ENCODE measurements at regions not wholly inside any gene's neighbourhood (a gene's known extent, or its start where the extent isn't known, plus 50 kb on each side); places are given as distances from the start of the nearest gene placed in this dataset.
A peak's percentile ranks its signal among the peaks of the same experiment; 100 is the strongest.
"Not testable (repeated sequence)": the region's sequence is repeated elsewhere in the genome, so short reads cannot be mapped to it uniquely, and the experiment has no call there.

DNA sequence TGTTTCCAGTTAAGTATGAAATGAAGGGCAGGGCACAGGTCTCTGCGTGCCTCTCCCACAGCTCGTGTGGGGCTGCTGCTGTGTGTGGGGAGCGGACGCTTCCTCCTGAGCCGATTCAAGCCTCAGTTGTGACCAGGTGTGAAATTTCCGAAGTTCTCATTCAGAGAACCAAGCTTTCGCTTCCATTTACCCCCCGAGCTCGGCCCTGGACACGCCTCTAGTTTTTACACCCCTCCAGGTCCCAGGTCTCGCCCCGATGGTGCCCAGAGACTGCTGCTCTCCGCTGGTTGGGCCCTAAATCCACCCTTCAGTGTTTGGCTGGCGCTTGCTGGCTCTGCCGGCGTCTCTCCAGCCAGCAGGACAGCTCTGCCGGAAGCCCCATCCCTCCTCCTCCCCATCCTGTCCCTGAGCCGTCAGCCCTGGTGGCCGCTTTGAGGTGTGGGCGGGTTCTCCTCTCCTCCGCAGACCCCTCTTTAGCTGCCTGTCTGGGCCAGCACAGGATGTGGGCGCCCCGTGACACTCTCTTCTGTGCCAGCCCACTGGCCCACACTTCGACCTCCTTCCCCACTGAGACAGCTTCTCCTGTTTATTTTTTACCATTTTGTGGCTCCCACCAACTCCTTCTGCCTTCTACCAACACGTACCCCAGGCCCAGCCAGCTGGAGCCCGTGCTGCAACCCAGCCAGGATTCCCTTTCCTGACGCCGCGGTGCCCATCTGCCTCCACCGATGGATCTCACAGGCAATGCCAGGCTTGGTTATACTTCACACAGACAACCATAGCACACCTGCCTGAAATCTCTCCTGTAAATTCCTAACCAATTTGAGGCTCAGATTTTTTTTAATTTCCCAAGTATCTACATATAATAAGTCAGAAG lies 142.8 kb downstream of the DLL1 start:
- no peaks in the 10 kb centered on the region for H3K9me3 ChIP-seq (ENCODE audit: low read depth, low read length)
- no peak overlapping the region for H3K27ac ChIP-seq (ENCODE audit: low read depth, low read length)
- peaks cover 5% of the 10 kb centered on the region for H3K27me3 ChIP-seq (ENCODE audit: insufficient read depth, low read length)
- no peaks in the 10 kb centered on the region for H3K36me3 ChIP-seq (ENCODE audit: insufficient read depth, low read length)
- H3K4me1 ChIP-seq (ENCODE audit: insufficient read depth, low read length), result no peaks in the 10 kb centered on the region
- no peak overlapping the region for H2AFZ ChIP-seq (ENCODE audit: low read length)
- DNase-seq (ENCODE audit: insufficient read length, low spot score, missing footprints), result peak; percentile 55
- no peak overlapping the region for H3K4me2 ChIP-seq (ENCODE audit: insufficient read depth, low read length)
- no peaks in the 10 kb centered on the region for H4K20me1 ChIP-seq (ENCODE audit: insufficient read depth, low read length)
- no peaks in the 10 kb centered on the region for H3K79me2 ChIP-seq (ENCODE audit: insufficient read depth, low read length)
- no peak overlapping the region for H3K4me3 ChIP-seq (ENCODE audit: insufficient read depth, low read length)
- TF ChIP-seq CTCF (IDR thresholded peaks at IDR 0.05; ENCODE audit: extremely low read depth, low read depth, low read length), result no peak

- Histone ChIP-seq H3K4me3 (ENCODE audit: insufficient read depth, low read length) (no peak overlapping the region), H3K27ac (ENCODE audit: low read depth, low read length) (no peak overlapping the region), H3K36me3 (ENCODE audit: insufficient read depth, low read length) (no peaks in the 10 kb centered on the region), H3K27me3 (ENCODE audit: insufficient read depth, low read length) (peaks cover 5% of the 10 kb centered on the region), H3K79me2 (ENCODE audit: insufficient read depth, low read length) (no peaks in the 10 kb centered on the region), H4K20me1 (ENCODE audit: insufficient read depth, low read length) (no peaks in the 10 kb centered on the region), H3K9me3 (ENCODE audit: low read depth, low read length) (no peaks in the 10 kb centered on the region), H3K4me1 (ENCODE audit: insufficient read depth, low read length) (no peaks in the 10 kb centered on the region), H3K4me2 (ENCODE audit: insufficient read depth, low read length) (no peak overlapping the region), H2AFZ (ENCODE audit: low read length) (no peak overlapping the region)
- no peak for TF ChIP-seq CTCF (IDR thresholded peaks at IDR 0.05; ENCODE audit: extremely low read depth, low read depth, low read length)
- DNase-seq (ENCODE audit: insufficient read length, low spot score, missing footprints), result peak; percentile 61
Measured at GRCh38 chr6:170147056-170147787, 143.7 kb downstream of the DLL1 start.

DNA sequence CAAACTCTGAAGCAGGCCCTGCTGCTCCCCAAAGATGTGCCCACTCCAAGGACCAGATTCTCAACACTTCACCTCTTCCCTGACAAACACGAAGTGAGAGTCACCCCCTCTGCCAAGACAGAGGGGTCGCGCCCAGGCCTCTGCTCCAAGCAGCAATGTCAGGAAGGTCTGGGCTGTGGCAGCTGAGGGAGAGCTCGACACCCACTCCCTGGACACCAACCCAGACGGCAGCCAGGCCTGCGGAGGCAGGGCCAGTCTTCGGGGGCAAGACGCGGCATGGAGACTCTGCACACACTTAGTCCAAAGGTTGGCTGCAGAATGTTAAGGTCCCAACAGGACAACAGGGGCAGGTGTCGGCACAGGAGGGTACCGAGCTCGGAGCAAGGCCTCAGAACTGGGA lies 144.2 kb downstream of the DLL1 start:
- H3K79me2 ChIP-seq (ENCODE audit: insufficient read depth, low read length), result no peaks in the 10 kb centered on the region
- H4K20me1 ChIP-seq (ENCODE audit: insufficient read depth, low read length), result no peaks in the 10 kb centered on the region
- peak; percentile 13 for DNase-seq (ENCODE audit: insufficient read length, low spot score, missing footprints)
- H3K4me2 ChIP-seq (ENCODE audit: insufficient read depth, low read length), result no peak overlapping the region
- no peak for TF ChIP-seq CTCF (IDR thresholded peaks at IDR 0.05; ENCODE audit: extremely low read depth, low read depth, low read length)
- H3K4me1 ChIP-seq (ENCODE audit: insufficient read depth, low read length), result no peaks in the 10 kb centered on the region
- H3K27me3 ChIP-seq (ENCODE audit: insufficient read depth, low read length), result peaks cover 5% of the 10 kb centered on the region
- H3K27ac ChIP-seq (ENCODE audit: low read depth, low read length), result no peak overlapping the region
- H3K9me3 ChIP-seq (ENCODE audit: low read depth, low read length), result no peaks in the 10 kb centered on the region
- H2AFZ ChIP-seq (ENCODE audit: low read length), result no peak overlapping the region
- no peak overlapping the region for H3K4me3 ChIP-seq (ENCODE audit: insufficient read depth, low read length)
- no peaks in the 10 kb centered on the region for H3K36me3 ChIP-seq (ENCODE audit: insufficient read depth, low read length)

GRCh38 chr6:170146131-170146530 lies 144.7 kb downstream of the DLL1 start:
- H3K4me3 ChIP-seq (ENCODE audit: insufficient read depth, low read length); H3K36me3 ChIP-seq (ENCODE audit: insufficient read depth, low read length); H3K4me2 ChIP-seq (ENCODE audit: insufficient read depth, low read length); H4K20me1 ChIP-seq (ENCODE audit: insufficient read depth, low read length); H2AFZ ChIP-seq (ENCODE audit: low read length); H3K79me2 ChIP-seq (ENCODE audit: insufficient read depth, low read length); H3K4me1 ChIP-seq (ENCODE audit: insufficient read depth, low read length); DNase-seq (ENCODE audit: insufficient read length, low spot score, missing footprints); H3K27me3 ChIP-seq (ENCODE audit: insufficient read depth, low read length); H3K9me3 ChIP-seq (ENCODE audit: low read depth, low read length); H3K27ac ChIP-seq (ENCODE audit: low read depth, low read length): not testable (repeated sequence)

DNA sequence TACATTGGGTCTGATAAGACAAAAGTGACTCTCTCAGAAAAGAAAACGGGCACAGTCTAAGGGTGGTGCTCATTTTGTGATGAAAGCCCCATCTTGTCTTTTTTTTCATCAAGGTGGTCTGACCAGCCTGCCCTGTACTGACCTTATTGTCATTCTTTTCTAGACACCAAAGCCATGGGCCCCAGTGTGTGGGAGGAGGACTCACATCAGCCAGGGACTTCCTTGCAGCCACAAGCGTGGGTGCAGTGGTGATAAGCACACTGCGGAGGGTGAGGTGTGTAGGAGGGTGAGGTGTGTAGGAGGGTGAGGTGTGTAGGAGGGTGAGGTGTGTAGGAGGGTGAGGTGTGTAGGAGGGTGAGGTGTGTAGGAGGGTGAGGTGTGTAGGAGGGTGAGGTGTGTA lies 145.2 kb downstream of the DLL1 start:
- not testable (repeated sequence) for H4K20me1 ChIP-seq (ENCODE audit: insufficient read depth, low read length)

More for the DNA sequence above, 145.2 kb downstream of the DLL1 start:
- not testable (repeated sequence) for H3K4me1 ChIP-seq (ENCODE audit: insufficient read depth, low read length); H3K9me3 ChIP-seq (ENCODE audit: low read depth, low read length); H3K4me2 ChIP-seq (ENCODE audit: insufficient read depth, low read length); DNase-seq (ENCODE audit: insufficient read length, low spot score, missing footprints); H3K4me3 ChIP-seq (ENCODE audit: insufficient read depth, low read length); H3K27me3 ChIP-seq (ENCODE audit: insufficient read depth, low read length); H3K27ac ChIP-seq (ENCODE audit: low read depth, low read length); H3K36me3 ChIP-seq (ENCODE audit: insufficient read depth, low read length); H3K79me2 ChIP-seq (ENCODE audit: insufficient read depth, low read length); H2AFZ ChIP-seq (ENCODE audit: low read length)

All from osteoblast (primary cell).